Midbrain (tissue), 1 donor: ENCODE measurements at regions not wholly inside any gene's neighbourhood (a gene's known extent, or its start where the extent isn't known, plus 50 kb on each side); places are given as distances from the start of the nearest gene placed in this dataset.
A peak's percentile ranks its signal among the peaks of the same experiment; 100 is the strongest.

Experiments used
- DNase-seq: peaks from one replicate; lab custom pipeline; 2025; lab: John Stamatoyannopoulos, UW

GRCh38 chr3:188037965-188038581, 115.9 kb upstream of the LPP start:
- no peak for DNase-seq

DNA sequence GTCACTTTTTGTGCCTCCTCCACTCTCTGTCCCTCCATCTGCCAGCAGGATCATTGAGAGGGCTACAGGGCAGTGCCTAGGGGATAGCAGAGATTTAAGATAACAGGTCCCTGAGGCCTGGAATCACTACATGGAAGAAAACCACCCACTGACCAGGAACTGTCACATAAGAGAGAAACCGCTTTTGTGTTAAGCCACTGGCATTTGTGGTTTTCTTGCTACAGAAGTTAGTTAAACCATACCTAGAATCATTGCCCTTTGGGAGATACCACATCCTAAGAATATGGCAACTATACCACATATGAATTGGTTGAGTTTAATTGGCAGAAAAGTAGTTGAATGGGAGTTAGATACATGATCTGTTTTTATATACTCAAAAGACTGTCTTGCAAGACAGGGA, 112.8 kb upstream of the LPP start:
- DNase-seq: no peak

GRCh38 chr3:188041895-188042294, 112.1 kb upstream of the LPP start:
- DNase-seq: no peak

GRCh38 chr3:188042466-188042865, 111.5 kb upstream of the LPP start:
- DNase-seq: no peak

DNA sequence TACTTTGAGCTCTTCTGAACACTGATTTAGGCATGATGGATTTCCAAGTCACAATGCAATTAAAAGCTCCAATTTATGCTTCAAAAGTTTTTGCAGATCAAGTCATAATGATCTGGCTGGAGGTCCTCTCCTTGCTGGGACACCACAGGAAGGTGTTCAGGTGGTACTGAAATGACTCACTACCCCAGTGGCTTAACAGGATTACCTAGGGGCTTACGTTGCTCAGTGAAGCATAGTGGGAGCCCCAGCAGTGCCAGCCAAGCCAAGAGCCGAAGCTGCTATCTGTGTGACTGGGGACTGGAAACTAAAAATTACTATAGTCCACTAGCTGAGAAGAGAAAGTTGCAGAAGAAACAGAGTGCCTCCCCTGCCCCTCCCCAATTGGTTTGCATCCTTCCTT, 110.1 kb upstream of the LPP start:
- no peak for DNase-seq

GRCh38 chr3:188046561-188047211, 107.3 kb upstream of the LPP start:
- DNase-seq: no peak

DNA sequence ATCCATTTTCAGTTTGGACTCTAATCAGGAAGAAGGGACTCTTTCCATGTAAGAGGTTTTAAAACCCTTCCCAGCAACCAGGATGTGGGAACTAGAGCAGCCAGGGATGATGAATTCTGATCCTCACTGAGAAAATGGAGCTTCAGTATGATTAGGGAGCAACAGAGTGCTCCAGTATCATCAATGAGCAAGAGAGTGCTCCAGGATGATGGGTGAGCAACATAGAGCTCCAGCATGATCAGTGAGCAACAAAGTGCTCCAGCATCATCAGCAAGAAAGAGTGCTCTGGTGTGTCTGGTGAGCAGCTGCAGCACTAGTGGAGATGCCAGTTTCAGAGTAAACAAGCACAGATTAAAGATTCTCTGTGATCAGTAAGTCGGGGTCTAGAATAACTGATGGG, 106.4 kb upstream of the LPP start:
- no peak for DNase-seq

DNA sequence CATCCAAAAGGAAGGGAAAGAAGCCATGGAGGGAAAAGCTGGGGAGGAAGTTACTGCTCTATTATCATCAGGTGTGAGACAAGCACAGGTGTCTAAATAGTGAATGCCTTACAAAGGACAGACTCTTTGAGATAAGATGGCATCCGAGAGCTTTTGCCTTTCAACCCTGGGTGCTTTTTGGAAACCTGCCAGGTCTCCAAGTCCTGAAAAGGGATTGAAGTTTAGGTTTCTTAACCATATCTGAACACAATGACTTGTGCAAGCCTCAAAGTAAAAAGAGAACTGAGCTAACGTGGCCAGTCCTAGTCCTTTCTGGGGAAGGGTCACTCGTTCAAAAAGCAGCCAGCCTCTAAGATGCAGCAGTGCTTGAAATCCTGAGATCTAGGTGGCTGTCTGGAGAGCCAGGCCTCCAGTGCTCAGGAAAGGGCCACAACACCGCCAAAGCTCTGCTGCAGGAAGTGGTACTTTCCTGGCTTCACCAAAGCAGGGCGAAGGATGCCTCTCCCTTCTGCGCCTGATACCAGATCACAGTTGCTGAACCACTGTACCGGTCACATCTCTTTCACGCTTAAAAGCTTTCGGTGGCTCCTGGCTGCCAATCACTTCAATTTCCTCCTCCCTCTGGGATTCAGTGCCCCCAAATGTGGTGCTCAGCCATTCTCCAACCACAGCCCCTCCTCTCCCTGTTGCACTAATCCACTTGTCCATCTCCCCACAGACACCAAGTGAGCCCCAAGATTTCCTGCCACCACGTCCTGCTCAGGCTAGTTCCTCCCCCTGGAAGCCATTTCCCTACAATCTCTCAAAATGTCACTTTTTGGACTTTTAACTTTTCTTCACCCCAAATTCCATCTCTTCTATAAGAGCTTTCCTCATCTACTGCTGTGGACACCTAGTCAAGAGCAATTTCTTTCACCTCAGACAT, 104.1 kb upstream of the LPP start:
- no peak for DNase-seq

DNA sequence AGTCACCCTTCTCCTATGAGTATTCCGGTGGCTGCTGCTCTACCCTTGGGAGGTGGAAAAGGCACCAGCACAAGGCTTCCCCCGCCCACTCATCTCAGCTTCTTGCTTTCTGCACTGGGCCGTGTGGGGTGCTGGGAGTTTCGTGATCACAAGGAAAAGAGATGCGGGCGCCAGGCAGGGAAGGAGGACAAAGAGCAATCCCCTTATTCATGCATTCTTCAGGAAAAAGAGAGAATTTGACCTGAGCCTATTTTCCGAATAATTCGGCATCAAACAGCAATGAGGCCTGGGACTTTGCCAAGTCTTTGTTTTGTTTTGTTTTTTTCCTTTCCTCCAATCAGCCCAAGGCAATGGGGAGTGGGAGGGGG, 102.2 kb upstream of the LPP start:
- no peak for DNase-seq

GRCh38 chr3:188052169-188053035, 101.6 kb upstream of the LPP start:
- DNase-seq: peak; percentile 98

GRCh38 chr3:188053036-188053340, 101.0 kb upstream of the LPP start:
- DNase-seq: no peak

DNA sequence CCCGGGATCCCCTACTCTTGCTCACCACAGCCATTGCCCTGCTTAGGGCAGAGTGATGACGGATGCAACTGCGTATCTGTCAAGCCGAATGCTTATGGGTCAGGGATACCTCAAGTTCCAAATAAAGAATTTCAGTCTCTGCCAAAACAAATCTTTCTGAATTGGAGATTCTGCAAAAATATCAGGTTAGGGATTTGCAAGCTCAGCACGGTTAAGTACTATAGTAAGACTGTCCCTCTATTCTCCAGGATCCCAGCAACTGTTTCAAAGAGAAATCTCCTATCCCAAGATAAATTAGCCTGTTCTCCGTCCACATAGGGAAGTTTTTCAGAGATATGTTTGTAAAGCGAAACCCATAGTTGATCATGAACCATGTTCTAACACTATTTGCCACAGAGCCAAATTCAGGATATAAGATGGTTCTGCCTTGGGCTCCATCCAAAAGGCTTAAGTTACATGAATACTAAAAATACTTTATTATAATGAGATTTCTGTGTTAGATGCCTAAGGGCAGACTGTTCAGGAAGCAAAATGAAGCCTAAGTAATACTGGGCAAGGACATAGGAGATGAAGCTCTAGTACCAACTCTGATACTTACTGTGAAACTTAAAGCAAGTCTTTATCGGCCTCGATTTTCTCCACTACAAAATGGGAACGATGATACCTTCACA, 100.1 kb upstream of the LPP start:
- no peak for DNase-seq

DNA sequence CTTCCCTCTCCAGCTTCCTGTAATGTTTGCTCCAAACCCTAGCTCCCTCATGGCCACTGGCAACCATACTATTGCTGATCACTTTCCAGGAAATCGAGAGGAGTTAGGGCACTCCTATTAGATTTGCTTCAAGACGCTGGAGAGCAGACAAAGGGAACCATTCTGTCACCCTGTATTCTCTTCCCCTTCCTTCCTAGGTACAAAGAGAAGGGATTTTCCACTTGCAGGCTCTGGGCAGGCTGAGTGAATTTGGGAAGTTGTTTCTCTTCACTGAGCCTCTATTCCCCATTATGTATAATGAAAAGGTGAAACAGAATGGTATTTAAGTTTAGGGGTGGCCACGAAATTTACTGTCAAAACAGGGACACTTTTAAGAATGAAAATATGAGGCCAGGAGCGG, 99.4 kb upstream of the LPP start:
- no peak for DNase-seq

- no peak for DNase-seq
Measured at GRCh38 chr3:188055388-188055787, 98.6 kb upstream of the LPP start.

DNA sequence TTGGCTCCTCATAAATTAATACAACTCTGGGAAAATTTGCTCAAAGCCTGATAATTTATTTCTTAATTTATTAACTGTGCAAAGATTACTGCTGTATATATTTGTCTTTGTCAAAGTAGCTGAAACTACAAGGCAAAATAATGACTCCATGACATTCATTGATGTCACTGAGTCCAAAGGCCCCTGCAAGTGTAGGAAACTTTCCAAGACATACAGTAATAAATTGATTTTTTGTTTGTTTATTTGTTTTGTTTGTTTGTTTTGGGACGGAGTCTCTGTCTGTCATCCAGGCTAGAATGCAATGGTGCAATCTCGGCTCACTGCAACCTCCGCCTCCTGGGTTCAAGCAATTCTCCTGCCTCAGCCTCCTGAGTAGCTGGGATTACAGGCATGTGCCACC, 96.8 kb upstream of the LPP start:
- no peak for DNase-seq

GRCh38 chr3:188058569-188059184, 95.3 kb upstream of the LPP start:
- DNase-seq: no peak

- no peak for DNase-seq
Measured at GRCh38 chr3:188059351-188059750, 94.6 kb upstream of the LPP start.

DNA sequence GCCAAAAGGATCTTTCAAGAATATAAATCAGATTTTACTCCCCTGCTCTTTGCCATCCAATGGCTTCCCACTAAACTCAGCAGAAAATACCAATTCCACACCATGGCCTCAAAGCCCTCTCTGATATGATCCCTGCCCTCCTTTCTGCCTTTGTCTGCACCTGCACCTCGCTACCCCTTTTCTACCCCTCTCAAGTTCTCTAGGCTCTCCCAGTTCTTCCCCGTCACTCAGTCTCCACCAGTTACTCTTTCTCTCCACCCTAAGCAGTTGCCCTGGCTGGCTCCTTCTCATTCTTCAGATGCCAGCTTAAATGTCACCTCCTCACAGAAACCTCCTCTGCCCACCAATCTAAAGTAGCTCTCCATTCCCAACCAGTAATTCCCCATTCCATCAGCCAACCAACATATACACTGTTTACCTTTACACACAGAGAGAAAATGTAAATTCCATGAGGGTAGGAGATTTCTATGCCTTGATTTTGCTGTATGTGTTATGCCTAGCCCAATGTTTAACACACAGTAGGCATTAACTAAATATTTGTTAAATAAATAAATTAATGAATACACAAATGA, 93.6 kb upstream of the LPP start:
- DNase-seq: no peak

DNA sequence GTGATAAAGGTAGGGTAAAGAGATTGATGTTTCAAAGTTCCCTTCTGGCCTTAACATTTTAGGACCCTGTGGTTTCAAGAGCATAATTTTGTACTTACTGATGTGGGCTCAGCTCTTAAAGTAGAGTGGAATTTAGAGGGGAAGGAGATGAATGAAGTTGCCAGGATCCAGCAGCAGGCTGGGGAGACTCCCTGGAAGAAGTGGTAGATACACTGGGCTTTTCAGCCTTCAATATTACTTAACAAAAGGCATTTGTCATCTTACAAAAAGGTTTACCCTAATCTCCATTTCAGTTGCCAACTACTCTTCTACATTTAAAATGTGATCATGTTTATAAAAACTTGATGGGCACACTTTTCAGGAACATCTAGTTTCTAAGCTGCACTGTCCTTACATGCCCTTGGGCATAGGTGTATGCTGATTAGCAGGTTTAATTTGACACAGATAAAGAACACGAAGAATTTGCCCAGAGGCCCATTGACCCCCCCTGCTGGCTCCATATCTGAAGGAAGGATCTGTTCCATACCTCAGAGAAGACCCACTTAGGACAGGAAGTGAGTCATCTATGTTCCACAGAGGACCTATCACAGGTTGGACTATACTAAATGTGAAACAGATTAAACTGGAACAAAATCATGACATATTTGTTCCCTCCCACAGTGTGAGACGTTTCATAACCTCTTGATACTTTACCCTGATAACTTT, 93.0 kb upstream of the LPP start:
- no peak for DNase-seq

DNA sequence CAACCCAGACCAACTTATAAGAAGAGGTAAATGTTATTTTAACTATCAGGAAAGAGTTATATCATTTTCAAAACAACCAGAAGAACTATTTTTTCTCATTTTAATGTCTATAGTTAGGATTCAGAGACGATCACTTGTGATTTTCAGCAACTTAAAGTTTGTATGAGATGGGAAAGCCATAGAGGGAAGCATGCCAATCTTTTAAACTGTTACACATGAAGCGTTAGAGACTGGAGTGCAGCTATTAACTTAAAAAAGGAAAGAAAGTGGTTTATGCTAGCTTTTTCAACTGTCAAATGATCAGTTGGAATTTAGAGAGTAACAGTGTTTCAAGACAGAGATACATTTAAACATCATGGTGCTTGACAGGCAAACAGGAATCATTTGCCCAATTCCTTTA, 91.7 kb upstream of the LPP start:
- DNase-seq: no peak
